Heart left ventricle (tissue), 16 donors: ENCODE measurements at regions not wholly inside any gene's neighbourhood (a gene's known extent, or its start where the extent isn't known, plus 50 kb on each side); places are given as distances from the start of the nearest gene placed in this dataset.
A peak's percentile ranks its signal among the peaks of the same experiment; 100 is the strongest.

ENCODE experiments used
- ATAC-seq, 4 donors: fragments of 200-7000 bp; cut with Tn5 transposase; one replicate each; pipeline ENCODE4 v1.9.1; 2020 to 2022; ENCODE audit warnings: moderate library complexity in 4 of 4, mild to moderate bottlenecking in 3 of 4, moderate number of reproducible peaks in 1 of 4
- DNase-seq, 5 donors: peaks; one replicate each; pipeline ENCODE4 v3.0.0-alpha.2; 2020
- H3K27ac ChIP-seq, 12 donors: fragments of 200-600 bp; sonication (generic) in 4 of 12; one replicate each; pipeline versions ENCODE4 v1.5.0 to v1.8.0; 2016 to 2022; ENCODE audit warnings: mild to moderate bottlenecking in 2 of 12
- H3K27me3 ChIP-seq, 9 donors: fragments of 200-600 bp; sonication (generic) in 2 of 9; one replicate each; pipeline versions ENCODE4 v1.5.1 to v1.8.0; 2016 to 2022; ENCODE audit warnings: mild to moderate bottlenecking in 3 of 9
- H3K36me3 ChIP-seq, 9 donors: fragments of 200-600 bp; sonication (generic) in 2 of 9; one replicate each; pipeline versions ENCODE4 v1.5.0 to v1.8.0; 2018 to 2022; ENCODE audit warnings: mild to moderate bottlenecking in 2 of 9
- H3K4me1 ChIP-seq, 12 donors: fragments of 200-600 bp; sonication (generic) in 4 of 12; one replicate each; pipeline versions ENCODE4 v1.5.0 to v1.8.0; 2016 to 2022; ENCODE audit warnings: mild to moderate bottlenecking in 3 of 12
- H3K4me3 ChIP-seq, 12 donors: fragments of 200-600 bp; sonication (generic) in 4 of 12; one replicate each; pipeline versions ENCODE4 v1.5.0 to v1.8.0; 2017 to 2022; ENCODE audit warnings: mild to moderate bottlenecking in 9 of 12, moderate library complexity in 4 of 12
- H3K9me3 ChIP-seq, 12 donors: fragments of 200-600 bp; sonication (generic) in 4 of 12; one replicate each; pipeline versions ENCODE4 v1.5.0 to v1.8.0; 2016 to 2022; ENCODE audit warnings: mild to moderate bottlenecking in 1 of 12
- POLR2A ChIP-seq, 2 donors: fragments of 450-650 bp; IDR thresholded peaks; one replicate each; pipeline ENCODE4 v1.6.1; 2017; ENCODE audit warnings: antibody characterized with exemption in 2 of 2, mild to moderate bottlenecking in 2 of 2, moderate library complexity in 2 of 2
- WGBS, 4 donors: extraction: QIAGEN DNeasy Blood & Tissue Kit in 2 of 4; methylation state at CpG; one replicate each; pipeline versions ENCODE4 v1.1.5 to v1.1.7; 2013 to 2018; 5-methylcytosine and 5-hydroxymethylcytosine counted together
- intact Hi-C, 10 donors: fragments of 100-400 bp; cut with DNase I; formaldehyde crosslinking; loops; one replicate each; pipeline versions ENCODE4 v1.11.1 to v1.14.2; 2022
- TF ChIP-seq, protein P1 (sequence below), 12 donors: fragments of 200-600 bp; sonication (generic) in 4 of 12; IDR thresholded peaks; one replicate each; pipeline versions ENCODE4 v1.5.0 to v1.8.0; 2018 to 2022; ENCODE audit warnings: antibody characterized with exemption in 12 of 12, mild to moderate bottlenecking in 5 of 12
- donor health status: ischemic (EF 13 %, LVEDD 7.1; RV severe dilation, severe dysfunction).
- donor health status: healthy with polysubstance abuse.
- donor health status: DM: no; HTN: yes; CAD: no.
- donor health status: DM: no; HTN: no; CAD: no.
- donor health status: ischemic (EF 25% LVEDD 6.9; RV normal size, moderate dysfunction).
- donor health status: ischemic (EF 25% LVEDD 5.7; RV mildly dilated, moderate dysfunction).
- donor health status: healthy.
- donor health status: DM: yes; HTN: yes; CAD: no.
- donor health status: ischemic (EF 35%, LVEDD 5.7; RV mildly dilated, moderate dysfunction).
- donor health status: nonischemic (EF 11% LVEDD 7.7; RV severe dilation, severe dysfunction).
- donor health status: DM: yes; HTN: yes; CAD: no.
- donor health status: PGD.
- donor health status: ischemic (EF 29% LVEDD 5.4; RV normal size, mild dysfunction).
- donor health status: nonischemic (EF 23%, LVEDD 6.1; RV moderate dilation, normal function).

- Histone ChIP-seq H3K4me1 (peaks cover 0 to 8% (median 3%) of the 10 kb centered on the region in 12 donors), H3K4me3 (peak overlapping the region in 8 of 12 donors; percentile 2 to 27 (median 10)), H3K27me3 (no peaks in the 10 kb centered on the region), H3K9me3 (no peaks in the 10 kb centered on the region), H3K36me3 (no peaks in the 10 kb centered on the region), H3K27ac (no peak overlapping the region)
- intact Hi-C loops: no loop called here
- DNase-seq (no peak), ATAC-seq (peak in 1 of 4 donors; percentile 24)
- TF ChIP-seq, protein P1, sequence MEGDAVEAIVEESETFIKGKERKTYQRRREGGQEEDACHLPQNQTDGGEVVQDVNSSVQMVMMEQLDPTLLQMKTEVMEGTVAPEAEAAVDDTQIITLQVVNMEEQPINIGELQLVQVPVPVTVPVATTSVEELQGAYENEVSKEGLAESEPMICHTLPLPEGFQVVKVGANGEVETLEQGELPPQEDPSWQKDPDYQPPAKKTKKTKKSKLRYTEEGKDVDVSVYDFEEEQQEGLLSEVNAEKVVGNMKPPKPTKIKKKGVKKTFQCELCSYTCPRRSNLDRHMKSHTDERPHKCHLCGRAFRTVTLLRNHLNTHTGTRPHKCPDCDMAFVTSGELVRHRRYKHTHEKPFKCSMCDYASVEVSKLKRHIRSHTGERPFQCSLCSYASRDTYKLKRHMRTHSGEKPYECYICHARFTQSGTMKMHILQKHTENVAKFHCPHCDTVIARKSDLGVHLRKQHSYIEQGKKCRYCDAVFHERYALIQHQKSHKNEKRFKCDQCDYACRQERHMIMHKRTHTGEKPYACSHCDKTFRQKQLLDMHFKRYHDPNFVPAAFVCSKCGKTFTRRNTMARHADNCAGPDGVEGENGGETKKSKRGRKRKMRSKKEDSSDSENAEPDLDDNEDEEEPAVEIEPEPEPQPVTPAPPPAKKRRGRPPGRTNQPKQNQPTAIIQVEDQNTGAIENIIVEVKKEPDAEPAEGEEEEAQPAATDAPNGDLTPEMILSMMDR (IDR thresholded peaks at IDR 0.05): peak in 1 of 12 donors; percentile 7
- TF ChIP-seq POLR2A (IDR thresholded peaks at IDR 0.05): no peak
- WGBS, 4 donors: 28 to 39% (median 35%) methylated on average over 8 of the region's 8 CpGs
Observed at GRCh38 chr9:19551124-19551929, 142.5 kb downstream of the ACER2 start.

DNA sequence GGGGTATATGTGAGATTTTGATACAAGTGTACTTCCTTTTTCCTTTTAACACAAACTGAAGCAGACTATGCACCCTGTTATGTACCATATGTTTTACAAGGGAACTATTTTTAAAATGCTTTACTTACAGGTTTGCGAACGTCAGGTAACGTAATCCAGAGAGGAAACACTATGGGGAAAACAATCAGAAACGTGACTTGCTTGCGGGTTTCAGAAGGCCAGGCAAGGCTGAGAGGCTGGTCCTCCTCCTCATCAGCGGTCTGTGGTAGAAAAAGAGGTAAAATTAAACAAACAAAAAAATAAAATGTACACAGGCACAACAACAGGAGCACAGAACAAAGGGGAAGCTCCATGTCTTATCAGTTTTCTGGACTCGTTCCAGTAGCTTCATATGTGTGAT is 141.2 kb downstream of the ACER2 start:
- no peak for TF ChIP-seq POLR2A (IDR thresholded peaks at IDR 0.05)
- TF ChIP-seq, protein P1 (IDR thresholded peaks at IDR 0.05): no peak
- WGBS, 4 donors: 82 to 88% (median 87%) methylated on average over 7 of the region's 7 CpGs
- Histone ChIP-seq H3K9me3 (peaks cover 0 to 5% (median 0%) of the 10 kb centered on the region in 12 donors), H3K4me1 (peaks cover 0 to 8% (median 3%) of the 10 kb centered on the region in 12 donors), H3K27ac (no peak overlapping the region), H3K36me3 (no peaks in the 10 kb centered on the region), H3K4me3 (no peak overlapping the region), H3K27me3 (no peaks in the 10 kb centered on the region)
- no peak for ATAC-seq
- DNase-seq: no peak
- intact Hi-C loops: no loop called here

DNA sequence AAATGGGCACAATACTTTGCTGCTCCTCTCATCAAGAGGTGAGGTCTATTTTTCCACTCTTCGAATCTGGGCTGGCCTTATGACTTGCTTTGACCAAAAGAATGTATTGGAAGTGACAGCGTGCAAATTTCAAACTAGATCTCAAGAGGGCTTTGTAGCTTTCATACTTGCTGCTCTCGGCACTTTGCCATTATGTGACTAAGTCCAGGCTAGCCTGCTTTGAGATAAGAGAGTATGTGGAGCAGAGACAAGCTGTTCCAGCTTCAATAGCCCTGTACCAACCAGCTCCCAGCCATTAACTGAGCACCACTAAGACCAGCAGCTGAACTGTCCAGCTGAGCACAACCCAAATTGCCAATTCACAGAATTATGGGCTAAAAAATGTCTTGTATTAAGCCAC is 124.6 kb downstream of the ACER2 start:
- TF ChIP-seq, protein P1 (IDR thresholded peaks at IDR 0.05): no peak
- TF ChIP-seq POLR2A (IDR thresholded peaks at IDR 0.05): no peak
- H3K36me3 ChIP-seq: no peaks in the 10 kb centered on the region
- peaks cover 0 to 2% (median 0%) of the 10 kb centered on the region in 9 donors for H3K27me3 ChIP-seq
- H3K27ac ChIP-seq: no peak overlapping the region
- DNase-seq (no peak), ATAC-seq (peak in 3 of 4 donors; percentile 28 to 81 (median 55))
- H3K4me3 ChIP-seq: no peak overlapping the region
- intact Hi-C loops: no loop called here
- H3K9me3 ChIP-seq: peaks cover 0 to 26% (median 0%) of the 10 kb centered on the region in 12 donors
- WGBS, 4 donors: 27 to 37% (median 34%) methylated on average over 3 of the region's 3 CpGs
- no peaks in the 10 kb centered on the region for H3K4me1 ChIP-seq

GRCh38 chr9:19527663-19528062 is 118.9 kb downstream of the ACER2 start:
- Histone ChIP-seq H3K27ac (no peak overlapping the region), H3K4me3 (no peak overlapping the region), H3K4me1 (no peaks in the 10 kb centered on the region), H3K27me3 (peaks cover 0 to 2% (median 0%) of the 10 kb centered on the region in 9 donors), H3K9me3 (no peaks in the 10 kb centered on the region), H3K36me3 (no peaks in the 10 kb centered on the region)
- no peak for DNase-seq
- ATAC-seq: no peak
- intact Hi-C loops: no loop called here
- no peak for TF ChIP-seq POLR2A (IDR thresholded peaks at IDR 0.05)
- TF ChIP-seq, protein P1 (IDR thresholded peaks at IDR 0.05): no peak
- 45 to 47% (median 46%) methylated on average over 3 of the region's 3 CpGs for WGBS, 4 donors
